DND-41 (cell line): ENCODE measurements at regions not wholly inside any gene's neighbourhood (a gene's known extent, or its start where the extent isn't known, plus 50 kb on each side); places are given as distances from the start of the nearest gene placed in this dataset.

Experiments used
- CTCF ChIP-seq: IDR thresholded peaks from 2 replicates; pipeline ENCODE4 v1.5.1; 2012; ENCODE audit warnings: borderline replicate concordance, low read length, moderate library complexity, mild to moderate bottlenecking; ENCODE audit not compliant: poor library complexity, severe bottlenecking; ENCODE audit errors: extremely low read depth
- EZH2 ChIP-seq: IDR thresholded peaks from 3 replicates; pipeline ENCODE4 v1.6.1; 2012; ENCODE audit warnings: borderline replicate concordance, low read depth, mild to moderate bottlenecking, moderate library complexity, low read length, inconsistent platforms; ENCODE audit not compliant: severe bottlenecking

GRCh38 chr13:97548138-97548537, 114.2 kb downstream of the RAP2A start:
- TF ChIP-seq CTCF, result no peak
- no peak for TF ChIP-seq EZH2
